NOMO-1 treated with dmso at 0.1 percent for 144 hours (cell line): ENCODE measurements at regions not wholly inside any gene's neighbourhood (a gene's known extent, or its start where the extent isn't known, plus 50 kb on each side); places are given as distances from the start of the nearest gene placed in this dataset.

Experiments used
- DNase-seq: peaks from one replicate; lab custom pipeline; 2025; ENCODE audit not compliant: unreplicated experiment; lab: John Stamatoyannopoulos, UW

DNA sequence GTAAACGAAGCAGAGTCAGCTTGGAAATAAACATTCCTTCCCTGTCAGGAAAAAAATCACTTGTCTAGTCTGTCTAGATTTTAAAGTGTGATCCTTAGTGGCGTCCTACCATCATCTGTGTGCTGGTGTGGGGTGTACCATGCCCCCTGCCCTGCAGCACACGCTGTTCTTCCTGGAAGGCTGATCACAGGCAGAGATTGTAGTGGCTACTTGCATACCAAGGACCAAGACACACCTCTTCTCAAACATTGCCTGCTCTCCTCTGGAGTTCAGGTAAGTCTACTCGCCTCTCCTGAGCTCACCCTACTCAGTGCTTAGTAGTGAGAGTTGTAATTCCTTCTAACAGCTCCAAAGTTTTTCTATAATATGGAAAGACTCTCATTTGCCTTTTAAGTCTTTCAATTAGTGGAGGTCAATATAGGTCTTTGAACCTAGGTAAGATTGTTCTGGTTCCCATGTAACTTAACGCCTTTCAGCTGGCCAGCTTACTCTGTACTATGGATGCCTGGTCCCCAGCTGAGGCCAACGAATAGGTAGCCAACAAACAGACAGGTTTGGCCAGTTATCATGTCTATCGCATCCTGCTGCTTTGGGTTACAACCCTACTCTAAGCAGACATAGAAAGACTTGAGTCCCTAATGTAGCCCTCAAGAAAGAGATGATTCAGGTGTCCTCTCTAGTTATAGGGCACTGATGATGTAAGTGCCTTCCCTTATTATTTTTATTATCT is 55.4 kb downstream of the XCL1 start:
- peak; percentile 16 for DNase-seq

DNA sequence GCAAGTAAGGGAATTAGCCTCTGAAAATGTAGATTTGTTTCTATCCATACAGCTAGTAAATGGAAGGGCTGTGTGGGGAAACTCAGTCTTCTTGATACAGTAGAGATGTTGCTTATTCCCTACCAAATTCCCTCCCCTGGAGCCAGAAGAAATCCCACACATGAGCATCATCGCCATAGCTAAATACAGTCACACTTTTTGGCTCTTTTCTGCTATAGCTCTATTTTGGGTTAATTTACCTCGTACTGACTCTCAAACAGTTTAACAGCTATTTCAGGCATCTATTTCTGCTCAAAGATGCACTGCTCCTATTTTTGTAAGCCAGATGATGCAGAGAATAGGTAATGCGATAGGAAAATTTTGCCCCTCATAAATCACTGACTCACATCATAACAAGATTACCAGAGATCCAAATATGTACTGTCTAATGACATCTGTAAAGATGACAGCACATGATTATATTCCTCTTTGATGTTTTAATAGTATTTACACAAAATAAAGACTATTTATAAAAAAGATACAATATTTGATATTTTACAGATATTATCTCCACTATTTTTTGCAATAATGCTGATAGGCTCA is 58.6 kb downstream of the XCL1 start:
- no peak for DNase-seq

DNA sequence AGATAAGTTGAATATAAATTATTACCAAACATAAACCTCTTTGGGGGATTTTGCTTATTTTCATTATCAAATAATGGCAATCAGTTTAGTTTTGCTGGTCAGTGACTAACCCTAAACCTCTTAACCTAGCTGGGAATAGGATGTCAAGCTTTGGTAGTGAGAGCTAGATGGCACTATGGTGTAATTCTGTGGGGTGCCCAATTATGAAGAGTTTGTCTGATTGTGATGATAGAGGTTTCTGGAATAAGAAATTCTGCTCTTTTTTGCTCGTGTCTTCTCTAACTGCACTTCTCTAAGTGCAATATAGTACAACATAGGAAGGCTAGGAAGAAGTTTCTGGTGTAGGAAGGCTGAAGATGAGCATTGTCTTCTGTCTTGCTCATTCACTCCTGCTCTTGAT is 59.8 kb downstream of the XCL1 start:
- no peak for DNase-seq

GRCh38 chr1:168636642-168637111 is 60.3 kb downstream of the XCL1 start:
- no peak for DNase-seq

DNA sequence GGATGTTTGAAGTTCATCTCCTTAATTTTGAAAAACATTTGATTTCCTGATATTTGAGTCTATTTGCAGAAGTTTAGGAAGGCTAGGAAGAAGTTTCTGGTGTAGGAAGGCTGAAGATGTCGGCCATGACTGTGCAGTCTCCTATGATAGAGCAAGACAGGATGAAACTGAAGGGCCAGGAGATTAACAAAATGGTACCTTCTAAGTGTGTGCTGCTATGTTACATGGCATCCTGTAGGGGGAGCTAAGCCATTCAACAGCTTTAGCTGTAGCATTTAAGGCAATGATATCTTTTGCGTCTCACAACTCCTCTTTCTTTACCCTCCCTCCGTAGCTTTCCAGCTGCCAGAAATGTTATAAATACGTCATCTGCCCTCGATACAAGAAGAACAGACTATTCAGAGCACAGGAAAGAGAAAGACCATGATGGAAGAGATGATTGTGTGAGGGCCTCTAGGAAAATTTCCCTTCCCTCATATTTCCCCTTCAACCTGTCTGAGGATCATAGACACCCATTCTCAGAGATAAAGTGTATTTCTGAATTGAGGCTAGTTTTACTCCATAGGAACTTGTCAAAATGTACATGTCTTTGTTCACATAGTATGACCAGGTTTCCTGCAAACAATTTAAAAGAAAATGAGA is 61.1 kb downstream of the XCL1 start:
- no peak for DNase-seq

DNA sequence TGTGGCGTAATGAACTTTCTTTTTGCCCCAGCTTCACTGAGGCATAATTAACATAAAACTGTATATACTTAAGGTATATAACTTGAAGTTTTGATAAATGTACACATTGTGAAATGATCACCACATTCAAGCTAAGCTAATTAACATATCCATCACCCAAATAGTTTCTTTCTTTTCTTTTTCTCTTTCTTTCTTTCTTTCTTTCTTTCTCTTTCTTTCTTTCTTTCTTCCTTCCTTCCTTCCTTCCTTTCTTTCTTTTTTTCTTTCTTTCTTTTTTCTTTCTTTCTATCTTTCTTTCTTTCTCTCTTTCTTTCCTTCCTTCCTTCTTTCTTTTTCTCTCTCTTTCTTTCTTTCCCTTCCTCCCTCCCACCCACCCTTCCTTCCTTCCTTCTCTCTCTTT is 62.5 kb downstream of the XCL1 start:
- DNase-seq = no peak

GRCh38 chr1:168640182-168640581 is 63.8 kb downstream of the XCL1 start:
- no peak for DNase-seq

DNA sequence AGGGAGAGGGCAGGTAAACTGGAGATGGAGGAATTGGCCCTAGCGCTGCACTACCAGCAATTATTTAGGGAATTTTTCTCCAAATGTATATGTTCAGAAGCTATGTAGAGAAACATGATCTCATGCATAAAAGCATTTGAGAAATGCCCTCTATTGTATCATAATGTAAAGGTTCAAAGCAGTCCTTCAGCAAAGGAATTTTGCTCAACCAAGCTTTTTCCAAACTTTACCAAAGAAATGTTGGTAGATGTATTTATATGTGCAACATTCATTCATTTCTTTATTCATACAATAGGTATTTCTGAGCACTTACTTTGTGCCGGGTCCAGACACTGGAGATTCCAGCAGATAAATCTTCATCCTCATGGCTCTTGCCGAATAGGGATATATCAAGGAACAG is 64.4 kb downstream of the XCL1 start:
- no peak for DNase-seq

GRCh38 chr1:168643152-168643551 is 66.7 kb downstream of the XCL1 start:
- no peak for DNase-seq
